GM18861 (cell line): ENCODE measurements at regions not wholly inside any gene's neighbourhood (a gene's known extent, or its start where the extent isn't known, plus 50 kb on each side); places are given as distances from the start of the nearest gene placed in this dataset.
"Not testable (repeated sequence)": the region's sequence is repeated elsewhere in the genome, so short reads cannot be mapped to it uniquely, and the experiment has no call there.

ENCODE experiments used
- ATAC-seq: cut with Tn5 transposase; IDR thresholded peaks from one replicate; pipeline ENCODE4 v1.9.1; 2021; ENCODE audit not compliant: unreplicated experiment

DNA sequence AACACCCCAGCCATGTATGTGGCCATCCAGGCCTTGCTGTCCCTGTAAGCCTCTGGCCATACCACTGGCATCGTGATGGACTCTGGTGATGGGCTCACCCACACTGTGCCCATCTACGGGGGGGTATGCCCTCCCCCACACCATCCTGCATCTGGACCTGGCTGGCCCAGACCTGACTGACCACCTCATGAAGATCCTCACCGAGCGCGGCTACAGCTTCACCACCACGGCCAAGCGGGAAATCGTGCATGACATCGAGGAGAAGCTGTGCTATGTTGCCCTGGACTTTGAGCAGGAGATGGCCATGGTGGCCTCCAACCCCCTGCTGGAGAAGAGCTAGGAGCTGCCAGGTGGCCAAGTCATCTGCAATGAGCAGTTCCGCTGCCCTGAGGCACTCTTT lies 80.4 kb upstream of the ZCCHC2 start:
- no peak for ATAC-seq

DNA sequence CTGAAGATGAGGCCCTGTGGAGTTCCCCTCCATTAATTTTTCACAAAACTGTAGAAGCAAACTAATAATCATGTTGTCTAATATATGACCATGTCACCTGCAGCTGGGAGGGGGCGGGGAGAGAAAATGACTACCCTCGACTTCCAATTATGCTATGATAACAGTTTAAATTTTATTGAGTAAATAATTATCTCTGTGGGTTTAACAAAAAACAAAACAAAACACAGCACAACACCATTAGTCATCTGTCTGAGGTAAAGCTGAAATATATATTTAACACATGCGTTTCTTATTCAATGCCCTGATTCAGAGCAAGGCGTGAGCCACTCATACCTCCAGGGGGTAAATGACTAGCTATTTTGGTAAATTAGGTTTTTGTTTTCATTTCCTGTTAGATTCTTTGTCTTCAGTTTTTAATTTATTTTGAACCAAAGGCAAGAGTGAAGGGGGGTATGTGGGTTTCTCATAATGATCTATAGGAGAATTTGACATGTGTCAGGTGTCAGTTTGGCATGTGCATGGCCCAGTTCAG lies 77.4 kb upstream of the ZCCHC2 start:
- peak; percentile 88 for ATAC-seq

DNA sequence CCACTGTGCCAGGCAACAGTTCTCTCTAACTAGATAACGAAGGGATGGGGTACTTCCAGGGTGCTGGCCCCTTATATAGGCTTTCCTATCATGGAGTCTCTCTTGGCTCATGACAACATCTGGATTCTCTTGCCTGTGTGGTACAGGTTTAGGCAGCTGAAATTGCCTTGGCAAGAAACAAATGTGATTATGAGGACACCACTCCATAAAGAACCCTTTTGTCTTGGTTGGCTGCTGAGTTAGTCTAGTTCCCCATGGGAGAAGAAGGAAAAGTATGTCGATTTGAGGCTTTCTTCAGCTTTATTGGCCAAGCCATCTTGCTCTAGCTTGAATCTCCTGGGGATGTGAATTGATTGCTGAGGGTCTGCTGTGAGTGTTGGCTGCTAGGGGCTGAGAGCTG lies 76.3 kb upstream of the ZCCHC2 start:
- ATAC-seq: no peak

DNA sequence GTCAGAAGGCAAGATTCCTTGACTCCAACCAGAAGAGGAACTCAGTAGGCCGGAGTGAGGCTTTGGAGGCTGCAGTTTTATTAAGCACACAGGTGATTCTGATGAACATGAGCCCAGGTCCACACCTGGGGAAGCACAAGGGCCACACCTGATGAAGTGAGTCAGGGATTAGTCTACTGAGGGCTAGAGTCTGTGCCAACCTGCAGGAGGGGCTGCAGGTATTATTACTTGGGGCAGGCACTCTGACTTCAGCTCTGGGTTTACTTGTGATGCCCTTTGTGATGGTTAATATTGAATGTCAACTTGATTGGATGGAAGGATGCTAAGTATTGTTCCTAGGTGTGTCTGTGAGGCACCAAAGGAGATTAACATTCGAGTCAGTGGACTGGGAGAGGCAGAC lies 75.2 kb upstream of the ZCCHC2 start:
- ATAC-seq: no peak

DNA sequence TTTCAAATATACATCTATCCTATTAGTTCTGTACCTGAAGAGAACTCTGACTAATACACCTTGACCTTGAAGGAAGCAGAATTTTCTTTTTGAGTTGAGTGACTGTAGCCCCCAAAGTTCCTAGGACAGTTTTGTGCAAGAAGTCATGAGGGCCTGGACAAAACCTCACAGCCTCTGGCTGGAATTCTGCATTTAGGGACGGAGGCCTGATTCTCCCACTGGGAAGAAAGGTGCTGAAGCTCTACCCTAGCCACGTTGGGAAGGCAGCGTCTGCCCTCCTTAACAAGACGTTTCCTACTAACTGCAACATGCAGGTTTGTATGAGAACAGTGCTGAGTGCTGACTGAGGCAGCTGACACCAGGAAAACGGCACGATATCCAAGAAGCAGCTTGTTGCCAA lies 74.4 kb upstream of the ZCCHC2 start:
- ATAC-seq: no peak

DNA sequence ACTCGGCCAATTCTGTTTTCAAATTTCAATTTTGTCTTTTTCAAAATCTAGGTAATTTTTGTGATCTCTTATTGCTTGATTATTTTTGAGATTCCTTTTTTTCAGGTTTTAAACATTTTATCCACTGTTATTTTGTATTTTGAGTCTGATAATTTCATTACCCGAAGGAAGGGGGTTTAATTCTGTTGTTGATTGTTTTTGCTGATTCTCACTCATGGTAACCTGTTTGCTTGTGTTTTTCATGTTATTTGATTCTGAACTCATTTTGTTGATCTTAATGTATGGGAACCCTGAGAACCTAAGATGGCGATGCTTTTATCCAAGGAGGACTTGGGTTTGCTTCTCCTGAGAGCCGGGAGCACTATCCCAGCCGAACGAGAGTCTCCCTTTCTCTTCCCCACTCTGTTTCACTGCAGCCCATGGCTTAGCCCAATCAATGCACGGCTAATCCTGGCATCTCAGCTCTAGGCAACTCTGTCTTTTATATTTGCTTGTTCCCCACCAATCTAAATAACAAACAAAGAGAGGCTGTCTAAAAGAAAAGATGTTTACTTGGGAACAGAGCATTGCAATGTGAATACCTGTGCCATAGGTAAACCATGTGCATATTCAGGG lies 73.2 kb upstream of the ZCCHC2 start:
- no peak for ATAC-seq

DNA sequence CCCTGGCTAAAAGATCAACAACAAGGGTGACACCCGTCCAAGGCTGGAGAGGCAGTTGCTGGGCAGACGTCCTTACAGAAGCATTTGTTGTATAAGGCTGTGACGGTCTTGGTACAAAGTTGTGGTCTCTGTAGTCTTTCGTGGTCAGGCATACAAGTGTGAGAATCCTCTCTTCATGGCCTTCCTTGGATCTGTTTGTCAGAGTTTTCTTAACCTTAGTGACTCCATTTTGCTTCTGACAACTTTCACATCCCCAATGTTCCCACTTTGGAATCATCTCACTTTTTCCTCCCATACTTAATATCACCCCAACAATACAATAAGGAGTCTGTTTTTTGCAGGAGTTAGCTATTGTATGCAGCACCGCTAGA lies 72.7 kb upstream of the ZCCHC2 start:
- ATAC-seq: no peak

DNA sequence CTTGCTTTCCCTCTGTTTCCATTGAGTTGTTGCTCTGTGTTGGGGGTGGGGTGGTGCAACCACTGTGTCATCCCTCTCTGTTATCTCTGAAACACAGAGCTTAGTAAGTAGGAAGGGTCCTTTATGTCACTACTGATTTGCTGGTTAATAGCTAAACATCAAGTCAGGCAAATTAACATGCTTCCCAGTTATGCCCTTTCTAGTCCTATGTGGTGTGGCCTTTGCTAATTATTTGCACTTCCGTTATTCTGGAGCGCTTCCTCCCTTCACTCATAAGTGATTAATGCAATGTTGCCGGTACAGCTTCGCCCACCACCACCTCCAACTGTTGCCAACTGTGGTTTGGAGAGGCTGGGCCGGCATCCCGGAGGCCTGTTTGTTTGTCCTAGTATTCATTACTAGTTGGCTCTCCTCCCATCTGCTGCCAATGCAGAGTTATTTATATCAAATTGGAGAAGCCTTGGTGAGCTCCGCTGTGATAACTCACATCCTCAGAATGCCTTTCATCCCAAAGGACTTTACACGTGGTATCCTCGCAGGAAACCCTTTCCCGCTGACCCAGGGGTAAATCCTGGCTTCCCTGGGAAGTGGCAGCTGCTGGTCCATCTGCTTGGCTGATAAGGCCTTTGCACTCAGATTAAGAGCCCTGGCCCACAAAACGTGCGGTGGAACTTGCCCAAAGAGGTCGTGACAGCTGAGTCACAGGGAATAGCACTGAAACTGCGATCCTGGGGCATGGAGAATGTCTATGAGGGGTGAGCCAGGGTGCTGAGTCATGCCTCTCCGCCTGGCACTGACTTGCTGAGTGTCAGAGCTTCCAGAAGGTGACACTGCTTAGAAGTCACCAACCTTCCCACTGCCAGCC lies 72.0 kb upstream of the ZCCHC2 start:
- ATAC-seq: no peak

DNA sequence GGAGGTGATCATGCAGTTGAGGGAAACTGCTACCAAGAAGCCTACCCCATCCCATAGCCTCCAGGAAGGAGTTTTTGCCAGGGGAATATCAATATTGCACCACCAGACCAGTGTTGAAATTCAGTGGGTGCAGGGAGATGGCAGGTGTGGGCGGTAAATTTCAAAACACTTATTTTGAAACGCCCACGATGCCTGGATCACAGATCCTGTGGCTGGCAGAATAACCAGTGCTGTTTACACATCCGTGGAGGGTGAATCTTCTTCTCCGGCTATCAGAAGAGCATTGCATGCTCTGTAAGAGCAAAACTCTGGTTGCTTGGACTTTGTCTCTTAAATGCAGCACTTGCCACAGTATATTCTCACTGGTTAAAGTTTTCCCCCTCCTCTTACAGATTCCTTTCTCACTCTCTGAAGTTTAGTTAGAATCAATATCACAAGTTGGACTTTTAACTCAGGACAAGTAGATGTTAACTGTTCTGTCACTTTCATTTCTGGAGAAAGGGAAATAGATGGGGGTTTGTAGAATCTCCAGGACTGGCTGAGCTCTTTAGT lies 70.5 kb upstream of the ZCCHC2 start:
- ATAC-seq: no peak

DNA sequence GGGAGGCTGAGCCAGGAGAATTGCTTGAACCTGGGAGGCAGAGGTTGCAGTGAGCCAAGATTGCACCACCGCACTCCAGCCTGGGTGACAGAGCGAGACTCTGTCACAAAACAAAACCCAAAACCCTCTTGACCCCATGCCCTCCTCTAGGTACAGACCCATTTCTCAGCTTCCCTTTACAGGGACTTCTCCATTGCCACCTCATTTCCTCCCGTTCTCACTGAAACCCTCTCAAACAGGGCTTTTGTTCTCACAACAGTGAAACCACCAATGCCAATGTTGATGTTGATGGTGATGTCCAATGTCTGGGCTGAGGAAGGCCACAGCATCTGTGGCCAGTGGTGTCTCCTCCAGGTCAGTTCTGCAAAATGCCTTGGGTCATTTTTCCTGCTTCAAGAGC lies 69.0 kb upstream of the ZCCHC2 start:
- ATAC-seq: peak; percentile 50

DNA sequence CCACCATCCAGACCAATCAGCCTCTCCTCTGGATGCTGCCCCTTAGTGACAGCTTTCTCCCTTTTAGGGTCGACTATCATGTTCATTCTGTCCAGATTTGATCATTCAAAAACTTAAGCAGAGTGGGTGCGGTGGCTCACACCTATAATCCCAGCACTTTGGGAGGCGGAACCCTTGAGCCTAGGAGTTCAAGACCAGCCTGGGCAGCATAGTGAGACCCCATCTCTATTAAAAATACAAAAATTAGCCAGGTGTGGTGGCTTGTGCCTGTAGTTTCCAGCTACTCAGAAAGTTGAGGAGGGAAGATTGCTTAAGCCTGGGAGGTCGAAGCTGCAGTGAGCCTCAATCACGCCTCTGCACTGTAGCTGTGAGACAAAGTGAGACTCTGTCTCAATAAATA lies 68.3 kb upstream of the ZCCHC2 start:
- ATAC-seq: no peak

DNA sequence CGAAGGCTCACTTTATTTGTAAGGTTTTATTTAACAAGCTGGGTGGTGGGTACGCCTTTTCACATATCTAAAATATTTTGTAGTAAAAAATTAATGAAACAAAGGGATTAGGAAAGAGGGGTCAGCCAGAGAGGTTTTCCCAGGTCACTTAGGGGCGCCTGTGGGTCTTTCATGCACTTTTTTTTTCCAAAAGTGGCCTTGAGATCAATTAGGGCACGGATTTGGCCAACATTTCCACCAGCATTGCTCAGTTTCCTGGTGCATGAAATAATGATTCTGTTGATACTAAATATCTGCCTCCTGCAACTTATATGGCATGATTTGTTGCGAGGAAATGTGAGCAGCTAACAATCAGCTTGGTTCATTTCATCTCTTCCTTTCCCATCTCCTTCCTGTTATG lies 67.6 kb upstream of the ZCCHC2 start:
- ATAC-seq: no peak

DNA sequence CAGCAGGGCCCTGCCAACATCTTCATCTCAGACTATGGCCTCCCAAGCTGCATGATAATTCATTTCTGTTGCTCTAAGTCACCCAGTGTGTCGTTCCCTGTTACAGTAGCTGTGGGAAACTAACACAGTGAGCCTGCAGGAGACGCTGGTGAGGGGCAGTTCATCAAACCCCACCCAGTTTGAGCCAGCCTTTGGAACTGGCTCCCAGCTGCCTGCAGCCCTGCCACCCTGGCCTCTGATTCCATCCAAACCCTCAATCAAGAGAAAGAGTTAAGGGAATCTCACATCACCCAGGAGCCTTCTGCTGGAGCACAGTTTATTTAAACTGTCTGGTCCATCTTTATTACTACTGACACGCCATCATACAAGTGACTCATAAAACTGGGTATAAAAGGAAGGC lies 64.9 kb upstream of the ZCCHC2 start:
- no peak for ATAC-seq

DNA sequence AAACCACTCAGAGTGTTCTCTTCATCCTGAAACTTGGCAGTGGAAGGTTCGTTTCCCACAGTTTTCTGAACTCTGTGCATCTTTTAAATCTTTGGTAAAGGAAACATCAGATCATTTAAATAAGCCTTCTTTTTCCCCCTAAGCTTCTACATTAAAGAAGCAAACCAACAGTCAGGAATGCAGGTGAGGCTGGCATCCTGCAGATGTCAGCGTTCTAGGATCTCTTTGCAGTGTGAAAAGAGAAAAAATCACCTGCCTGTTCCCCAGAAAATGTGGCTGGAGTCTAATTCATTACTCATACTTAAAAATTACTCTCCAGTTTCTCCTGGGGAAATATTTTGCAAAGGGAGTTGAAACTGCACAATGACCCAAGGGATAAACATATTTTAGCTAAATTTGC lies 64.5 kb upstream of the ZCCHC2 start:
- no peak for ATAC-seq

DNA sequence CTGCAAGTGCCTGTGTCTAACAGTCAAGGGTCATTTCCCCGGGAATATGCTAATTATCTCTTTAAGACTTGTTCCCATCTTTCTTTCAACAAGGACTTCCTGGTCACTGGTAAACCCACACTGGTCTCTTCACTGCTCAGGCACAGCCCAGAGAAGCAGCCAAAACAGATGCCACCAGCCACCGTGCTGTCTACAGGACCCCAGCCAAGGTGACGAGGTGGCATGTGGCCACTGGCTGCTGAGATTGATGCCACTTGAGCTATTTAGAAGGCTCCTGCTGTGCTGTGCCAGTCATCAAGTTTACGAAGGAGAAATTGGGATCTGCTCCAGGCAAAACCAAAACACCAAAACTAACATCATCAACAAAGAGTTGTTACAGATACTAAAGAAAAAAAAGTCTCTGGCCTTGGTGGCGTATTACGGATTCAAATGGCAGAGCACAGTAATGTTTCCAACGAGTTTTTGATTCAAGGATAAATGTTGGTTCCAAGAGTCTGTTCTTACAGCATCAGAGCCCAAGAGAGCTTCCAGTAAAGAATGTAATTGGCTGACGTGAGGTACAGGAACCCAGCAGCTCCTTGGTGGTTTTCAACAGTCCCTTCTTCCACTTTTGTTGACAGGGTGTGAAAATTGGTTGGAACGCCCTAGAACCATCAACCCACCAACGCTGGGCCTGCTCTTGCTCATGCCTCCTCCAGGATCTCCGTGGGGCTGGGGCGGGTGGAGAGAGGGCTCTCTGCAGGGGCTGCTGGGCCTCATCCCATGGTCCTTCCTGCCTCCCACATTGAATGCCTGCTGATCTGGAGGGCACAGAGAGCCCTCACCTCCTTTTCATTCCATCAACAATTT lies 63.7 kb upstream of the ZCCHC2 start:
- no peak for ATAC-seq

DNA sequence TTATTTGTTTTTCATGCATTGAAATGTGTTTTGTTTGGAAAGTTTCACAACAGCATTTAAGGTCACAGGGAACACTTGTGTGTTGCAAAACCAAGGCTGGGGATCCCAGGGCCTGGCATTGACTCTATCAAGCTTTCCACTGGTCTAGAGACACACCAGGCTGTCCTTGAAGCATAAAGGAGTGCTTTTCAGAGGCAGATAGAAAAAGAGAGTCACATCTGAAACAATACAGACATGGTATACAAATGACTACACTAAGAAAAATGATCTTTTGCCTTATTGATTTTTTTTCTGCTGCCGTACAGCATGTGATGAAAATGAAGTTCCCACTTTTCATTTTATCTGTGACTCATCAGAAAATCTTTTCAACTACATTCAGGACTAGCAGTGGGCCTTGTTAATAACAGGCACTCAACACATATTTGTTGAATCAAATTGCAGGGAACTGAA lies 61.9 kb upstream of the ZCCHC2 start:
- ATAC-seq: no peak

DNA sequence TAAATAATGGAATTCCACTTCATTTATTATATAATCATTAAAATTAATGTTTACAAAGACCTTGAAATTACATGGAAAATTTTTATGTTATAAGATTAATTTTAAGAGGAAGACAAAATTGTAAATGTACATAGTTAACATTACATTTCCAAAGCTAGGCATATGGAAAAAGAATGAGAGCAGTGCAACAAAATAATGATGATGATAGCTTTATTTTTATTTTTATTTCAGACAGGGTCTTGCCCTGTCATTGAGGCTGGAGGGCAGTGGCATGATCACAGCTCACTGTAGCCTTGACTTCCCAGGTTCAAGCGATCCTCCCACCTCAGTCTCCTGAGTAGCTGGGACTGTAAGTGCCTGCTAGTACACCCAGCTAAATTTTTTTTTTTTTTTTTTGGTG lies 61.2 kb upstream of the ZCCHC2 start:
- ATAC-seq: no peak

DNA sequence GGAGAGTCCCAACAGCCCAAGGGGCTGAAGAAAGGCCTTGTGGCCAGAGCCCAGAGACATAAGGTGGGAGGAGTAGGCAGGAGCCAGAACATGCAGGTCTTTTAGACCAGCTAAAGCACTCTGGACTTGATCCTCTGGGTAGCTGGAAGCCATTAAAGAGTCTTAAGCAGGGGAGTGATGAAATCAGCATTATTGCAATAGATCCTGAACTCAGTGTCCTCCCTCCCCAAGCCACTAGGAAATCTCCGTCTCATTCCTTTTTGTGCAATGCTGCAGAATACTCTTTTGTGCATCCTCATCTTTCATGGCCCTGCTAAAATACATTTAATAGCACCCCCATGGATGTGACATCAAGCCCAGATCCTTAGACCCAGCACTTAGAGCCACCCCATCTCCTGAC lies 58.6 kb upstream of the ZCCHC2 start:
- no peak for ATAC-seq

DNA sequence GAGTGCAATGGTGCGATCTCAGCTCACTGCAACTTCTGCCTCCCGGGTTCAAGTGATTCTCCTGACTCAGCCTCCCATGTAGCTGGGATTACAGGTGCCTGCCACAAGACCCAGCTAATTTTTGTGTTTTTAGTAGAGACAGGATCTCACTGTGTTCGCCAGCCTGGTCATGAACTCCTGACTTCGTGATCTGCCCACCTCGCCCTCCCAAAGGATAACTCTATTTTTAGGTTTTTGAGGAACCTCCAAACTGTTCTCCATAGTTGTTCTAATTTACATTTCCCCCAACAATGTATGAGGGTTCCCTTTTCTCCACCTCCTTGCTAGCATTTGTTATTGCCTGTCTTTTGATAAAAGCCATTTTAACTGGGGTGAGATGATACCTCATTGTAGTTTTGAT lies 53.7 kb upstream of the ZCCHC2 start:
- not testable (repeated sequence) for ATAC-seq
